Liver (tissue), 3 donors: ENCODE measurements at regions not wholly inside any gene's neighbourhood (a gene's known extent, or its start where the extent isn't known, plus 50 kb on each side); places are given as distances from the start of the nearest gene placed in this dataset.

Experiments used
- ATF3 ChIP-seq: IDR thresholded peaks from 2 replicates; pipeline ENCODE4 v1.6.1; 2016; ENCODE audit warnings: antibody characterized with exemption
- CTCF ChIP-seq: fragments of 150-350 bp; IDR thresholded peaks from 2 replicates; pipeline ENCODE4 v1.5.1; 2017; ENCODE audit warnings: improper control_type of control experiment, low read depth, low read length; ENCODE audit not compliant: missing input control
- EGR1 ChIP-seq, 2 donors: IDR thresholded peaks; 2 replicates each; pipeline ENCODE4 v1.6.1; 2016 to 2018; ENCODE audit warnings: antibody characterized with exemption in 2 of 2, low read depth in 2 of 2
- GABPA ChIP-seq, 2 donors: IDR thresholded peaks in 1 of 2; conservative IDR thresholded peaks in 1 of 2; 2 replicates each; pipeline ENCODE4 v1.6.1; 2016; ENCODE audit warnings: antibody characterized with exemption in 2 of 2, mild to moderate bottlenecking in 1 of 2, moderate library complexity in 1 of 2
- JUND ChIP-seq, 2 donors: IDR thresholded peaks; 2 replicates each; pipeline ENCODE4 v1.6.1; 2016; ENCODE audit warnings: antibody characterized with exemption in 2 of 2
- MAX ChIP-seq: IDR thresholded peaks from 2 replicates; pipeline ENCODE4 v1.6.1; 2016; ENCODE audit warnings: antibody characterized with exemption
- NR2F2 ChIP-seq: IDR thresholded peaks from 2 replicates; pipeline ENCODE4 v1.6.1; 2016; ENCODE audit warnings: antibody characterized with exemption
- RAD21 ChIP-seq, 2 donors: IDR thresholded peaks; 2 replicates each; pipeline ENCODE4 v1.6.1; 2016; ENCODE audit warnings: antibody characterized with exemption in 2 of 2, mild to moderate bottlenecking in 2 of 2
- REST ChIP-seq: IDR thresholded peaks from 2 replicates; pipeline ENCODE4 v1.6.1; 2016; ENCODE audit warnings: antibody characterized with exemption, mild to moderate bottlenecking
- SP1 ChIP-seq: IDR thresholded peaks from 2 replicates; pipeline ENCODE4 v1.6.1; 2018; ENCODE audit warnings: antibody characterized with exemption, mild to moderate bottlenecking
- TAF1 ChIP-seq: conservative IDR thresholded peaks from 2 replicates; pipeline ENCODE4 v1.6.1; 2016; ENCODE audit warnings: antibody characterized with exemption, mild to moderate bottlenecking
- YY1 ChIP-seq: IDR thresholded peaks from 2 replicates; pipeline ENCODE4 v1.6.1; 2016; ENCODE audit warnings: antibody characterized with exemption, mild to moderate bottlenecking
- donor health status: healthy.
- donor health status: healthy.

- no peak for TF ChIP-seq TAF1
- no peak for TF ChIP-seq RAD21 (IDR thresholded peaks at IDR 0.05)
- TF ChIP-seq CTCF, result no peak
- TF ChIP-seq JUND (IDR thresholded peaks at IDR 0.05), result no peak
- TF ChIP-seq GABPA (IDR thresholded peaks at IDR 0.05 in 1 of 2, conservative IDR thresholded peaks at IDR 0.05 in 1 of 2), result no peak
- no peak for TF ChIP-seq YY1
- no peak for TF ChIP-seq REST
- no peak for TF ChIP-seq MAX
- TF ChIP-seq NR2F2, result no peak
- no peak for TF ChIP-seq EGR1 (IDR thresholded peaks at IDR 0.05; ENCODE audit: low read depth in 2 of 2)
- TF ChIP-seq SP1, result no peak
- no peak for TF ChIP-seq ATF3
Measured at GRCh38 chr7:36036590-36036989, 116.5 kb upstream of the EEPD1 start.
